HCT116 (cell line): ENCODE measurements at regions not wholly inside any gene's neighbourhood (a gene's known extent, or its start where the extent isn't known, plus 50 kb on each side); places are given as distances from the start of the nearest gene placed in this dataset.
A peak's percentile ranks its signal among the peaks of the same experiment; 100 is the strongest.

Experiments used
- ATAC-seq: fragments of 200-7000 bp; cut with Tn5 transposase; 2 replicates; pipeline ENCODE4 v1.9.1; 2020; ENCODE audit warnings: mild to moderate bottlenecking, moderate library complexity
- BruUV-seq: library from RNA; stranded (reverse); fragments of 400-500 nt; replicated peaks from 2 replicates; lab custom pipeline; 2021; lab: Mats Ljungman, UMichigan
- CTCF ChIA-PET: fragments of 300-600 bp; sonication (Branson Sonifier 250); formaldehyde crosslinking; loops from one replicate; lab custom pipeline; 2021; ENCODE audit warnings: antibody characterized with exemption; lab: Charles Lee
- POLR2A ChIA-PET: fragments of 300-600, 350-600 bp; sonication (Branson Sonifier 250); formaldehyde crosslinking; loops from one replicate; lab custom pipeline; 2021; ENCODE audit warnings: antibody characterized with exemption; lab: Charles Lee
- RAD21 ChIA-PET, 2 experiments: fragments of 300-600 bp; sonication (Branson Sonifier 250); formaldehyde crosslinking; loops; one replicate each; lab custom pipeline; 2023; ENCODE audit warnings: low total read pairs in 2 of 2; ENCODE audit not compliant: uncharacterized antibody in 2 of 2, unreplicated experiment in 2 of 2, low non-redundant PET in 1 of 2; lab: Charles Lee
- DNase-seq: peaks from one replicate; pipeline ENCODE4 v3.0.0-alpha.2; 2010; ENCODE audit warnings: low read depth, low spot score
- H2AFZ ChIP-seq: fragments of 200-600 bp; shearing (Covaris generic), sonication (generic); 2 replicates; pipeline ENCODE4 v1.6.1; 2017; ENCODE audit warnings: low read depth, mixed run types, mixed read lengths, antibody characterized with exemption, low read length; ENCODE audit not compliant: poor library complexity, severe bottlenecking
- H3K27ac ChIP-seq: 2 replicates; pipeline ENCODE4 v1.5.1; 2012; ENCODE audit warnings: low read depth, low read length
- H3K27me3 ChIP-seq: fragments of 200-600 bp; sonication (generic); 2 replicates; pipeline ENCODE4 v1.6.1; 2016; ENCODE audit warnings: mixed run types, low read length, mixed read lengths; ENCODE audit not compliant: insufficient read depth
- H3K36me3 ChIP-seq, 2 experiments: fragments of 200-500 bp in 1 of 2; fragments of 200-600 bp in 1 of 2; sonication (Bioruptor generic) in 1 of 2; sonication (generic) in 1 of 2; 2 replicates each; pipeline versions ENCODE4 v1.5.1 to v1.6.1; 2014 to 2016; ENCODE audit warnings: low read length in 2 of 2, inconsistent platforms in 1 of 2, mixed read lengths in 1 of 2, mixed run types in 1 of 2; ENCODE audit not compliant: insufficient read depth in 2 of 2, control insufficient read depth in 1 of 2
- H3K4me1 ChIP-seq, 2 experiments: fragments of 200-600 bp in 1 of 2; sonication (generic) in 1 of 2; 2 replicates each; pipeline versions ENCODE4 v1.5.1 to v1.6.1; 2012 to 2017; ENCODE audit warnings: low read length in 2 of 2, inconsistent platforms in 1 of 2, mild to moderate bottlenecking in 1 of 2, mixed read lengths in 1 of 2, mixed run types in 1 of 2, moderate library complexity in 1 of 2; ENCODE audit not compliant: insufficient read depth in 2 of 2, control insufficient read depth in 1 of 2
- H3K4me2 ChIP-seq: fragments of 200-600 bp; sonication (generic); 2 replicates; pipeline ENCODE4 v1.6.1; 2017; ENCODE audit warnings: mixed run types, low read length, mixed read lengths
- H3K4me3 ChIP-seq, 2 experiments: fragments of 200-600 bp in 1 of 2; sonication (generic) in 1 of 2; replicated peaks in 1 of 2; 2 replicates each; pipeline ENCODE4 v1.5.1; 2011 to 2016; ENCODE audit warnings: low read length in 2 of 2, control low read depth in 1 of 2, low read depth in 1 of 2, mild to moderate bottlenecking in 1 of 2, mixed read lengths in 1 of 2, mixed run types in 1 of 2
- H3K79me2 ChIP-seq: fragments of 200-600 bp; sonication (generic); 2 replicates; pipeline ENCODE4 v1.6.1; 2017; ENCODE audit warnings: mild to moderate bottlenecking, mixed run types, low read length, moderate library complexity, mixed read lengths; ENCODE audit not compliant: insufficient read depth
- H3K9ac ChIP-seq: fragments of 200-600 bp; sonication (generic); 2 replicates; pipeline ENCODE4 v1.6.1; 2016; ENCODE audit warnings: low read length, mixed read lengths
- H3K9me2 ChIP-seq: fragments of 200-600 bp; sonication (generic), shearing (Covaris generic); 2 replicates; pipeline ENCODE4 v1.6.1; 2017; ENCODE audit warnings: mixed run types, mild to moderate bottlenecking, moderate library complexity; ENCODE audit not compliant: insufficient read depth
- H3K9me3 ChIP-seq, 2 experiments: fragments of 200-500 bp in 1 of 2; fragments of 200-600 bp in 1 of 2; sonication (Bioruptor generic) in 1 of 2; sonication (generic) in 1 of 2; 2 replicates each; pipeline ENCODE4 v1.6.1; 2014 to 2017; ENCODE audit warnings: low read length in 2 of 2, mixed read lengths in 2 of 2, inconsistent platforms in 1 of 2, low read depth in 1 of 2, mild to moderate bottlenecking in 1 of 2, mixed run types in 1 of 2, moderate library complexity in 1 of 2; ENCODE audit not compliant: control insufficient read depth in 1 of 2, insufficient read depth in 1 of 2
- H4K20me1 ChIP-seq: fragments of 200-600 bp; sonication (generic), shearing (Covaris generic); 2 replicates; pipeline ENCODE4 v1.6.1; 2017; ENCODE audit warnings: mixed run types, mild to moderate bottlenecking, moderate library complexity; ENCODE audit not compliant: insufficient read depth
- CBX3 ChIP-seq: IDR thresholded peaks from 2 replicates; pipeline ENCODE4 v1.6.1; 2012; ENCODE audit warnings: low read depth
- CEBPB ChIP-seq: IDR thresholded peaks from 2 replicates; pipeline ENCODE4 v1.6.1; 2012; ENCODE audit warnings: low read depth
- CTCF ChIP-seq, 3 experiments: fragments of 200-600 bp in 1 of 3; sonication (generic) in 1 of 3; IDR thresholded peaks in 2 of 3; conservative IDR thresholded peaks in 1 of 3; 2 replicates each; pipeline ENCODE4 v1.5.1; 2012 to 2017; ENCODE audit warnings: low read depth in 2 of 3, low read length in 2 of 3, antibody characterized with exemption in 1 of 3, borderline replicate concordance in 1 of 3, control low read depth in 1 of 3, mild to moderate bottlenecking in 1 of 3, mixed read lengths in 1 of 3, mixed run types in 1 of 3, moderate library complexity in 1 of 3; ENCODE audit not compliant: insufficient read depth in 1 of 3
- EGR1 ChIP-seq: IDR thresholded peaks from 2 replicates; pipeline ENCODE4 v1.6.1; 2012; ENCODE audit warnings: low read depth
- ELF1 ChIP-seq: IDR thresholded peaks from 2 replicates; pipeline ENCODE4 v1.6.1; 2012; ENCODE audit warnings: low read depth, borderline replicate concordance
- EZH2 ChIP-seq: fragments of 200-600 bp; sonication (generic); IDR thresholded peaks from 2 replicates; pipeline ENCODE4 v1.6.1; 2017; ENCODE audit warnings: antibody characterized with exemption, mixed run types
- EZH2phosphoT487 ChIP-seq: fragments of 200-600 bp; IDR thresholded peaks from 2 replicates; pipeline ENCODE4 v1.6.1; 2018; ENCODE audit warnings: antibody characterized with exemption, borderline replicate concordance
- JUND ChIP-seq: IDR thresholded peaks from 2 replicates; pipeline ENCODE4 v1.6.1; 2012
- MAX ChIP-seq: IDR thresholded peaks from 2 replicates; pipeline ENCODE4 v1.6.1; 2012
- POLR2AphosphoS5 ChIP-seq: IDR thresholded peaks from 2 replicates; pipeline ENCODE4 v1.6.1; 2011; ENCODE audit warnings: mild to moderate bottlenecking, low read depth, low read length, moderate library complexity
- RAD21 ChIP-seq: IDR thresholded peaks from 2 replicates; pipeline ENCODE4 v1.6.1; 2012; ENCODE audit warnings: low read depth, mild to moderate bottlenecking
- REST ChIP-seq: IDR thresholded peaks from 2 replicates; pipeline ENCODE4 v1.6.1; 2012; ENCODE audit warnings: low read depth
- SIN3A ChIP-seq: IDR thresholded peaks from 2 replicates; pipeline ENCODE4 v1.6.1; 2012; ENCODE audit warnings: low read depth
- SP1 ChIP-seq: IDR thresholded peaks from 2 replicates; pipeline ENCODE4 v1.6.1; 2012; ENCODE audit warnings: low read depth
- SRF ChIP-seq: IDR thresholded peaks from 2 replicates; pipeline ENCODE4 v1.6.1; 2012; ENCODE audit warnings: low read depth
- TCF7L2 ChIP-seq: IDR thresholded peaks from 2 replicates; pipeline ENCODE4 v1.7.0; 2011; ENCODE audit warnings: borderline replicate concordance, inconsistent platforms; ENCODE audit not compliant: insufficient read depth, insufficient read length; ENCODE audit errors: extremely low read depth
- YY1 ChIP-seq: IDR thresholded peaks from 2 replicates; pipeline ENCODE4 v1.6.1; 2011; ENCODE audit warnings: low read length, low read depth, moderate library complexity, mild to moderate bottlenecking; ENCODE audit not compliant: insufficient replicate concordance; ENCODE audit errors: extremely low read depth
- ZFX ChIP-seq: fragments of 450-650 bp; IDR thresholded peaks from 2 replicates; pipeline ENCODE4 v1.6.1; 2017
- ZNF274 ChIP-seq: fragments of 200-500 bp; sonication (Bioruptor generic); IDR thresholded peaks from 2 replicates; pipeline ENCODE4 v1.6.1; 2014; ENCODE audit warnings: mild to moderate bottlenecking, low read depth, low read length, inconsistent platforms
- intact Hi-C: fragments of 100-400 bp; cut with micrococcal nuclease; formaldehyde crosslinking; loops from 2 replicates; pipeline ENCODE4 v1.10.0; 2022
- TF ChIP-seq, protein P1 (sequence below): IDR thresholded peaks from 2 replicates; pipeline ENCODE4 v1.6.1; 2012

DNA sequence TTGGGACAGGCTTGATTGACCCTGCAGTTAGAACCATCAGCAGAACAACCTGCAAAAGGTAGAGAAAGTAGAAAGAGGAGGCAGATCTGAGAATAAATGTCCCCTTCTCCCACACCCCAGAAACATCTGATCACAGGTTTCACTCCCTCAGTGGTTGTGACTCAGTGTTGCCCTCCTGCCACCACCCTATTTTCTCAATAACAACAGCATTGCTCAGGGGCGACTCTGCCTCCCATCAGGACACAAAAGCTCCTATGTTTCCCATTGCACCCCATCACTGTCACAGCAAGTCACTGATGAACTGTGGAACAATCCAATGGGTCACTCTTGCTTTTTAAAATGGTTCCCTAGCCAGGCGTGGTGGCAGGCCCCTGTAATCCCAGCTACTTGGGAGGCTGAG is 110.2 kb downstream of the RASSF10 start:
- Histone ChIP-seq H3K27me3 (no peaks in the 10 kb centered on the region), H3K4me2 (peak overlapping the region; percentile 58), H3K36me3 (no peaks in the 10 kb centered on the region), H3K27ac (no peak overlapping the region), H4K20me1 (no peaks in the 10 kb centered on the region), H3K4me3 (no peak overlapping the region), H3K4me1 (peaks cover 26 to 63% of the 10 kb centered on the region in 2 experiments), H3K79me2 (no peaks in the 10 kb centered on the region), H3K9me2 (no peaks in the 10 kb centered on the region), H3K9me3 (no peaks in the 10 kb centered on the region), H3K9ac (peak overlapping the region; percentile 10; the same call in 1 of the 2 replicates), H2AFZ (no peak overlapping the region)
- no peak for DNase-seq
- RAD21 ChIA-PET = no interaction called here
- BruUV-seq = no TSS peak
- POLR2A ChIA-PET = no interaction called here
- intact Hi-C loops = no loop called here
- no peak for ATAC-seq
- CTCF ChIA-PET = interaction anchor here (1.7 kb wide), 1 partner anchor 156 kb away, joined by 6 read pairs; no protein-coding TSS in a partner anchor
- no peak for TF ChIP-seq ELF1
- TF ChIP-seq POLR2AphosphoS5 = no peak
- no peak for TF ChIP-seq SIN3A
- no peak for TF ChIP-seq EGR1
- TF ChIP-seq SP1 = no peak
- TF ChIP-seq EZH2phosphoT487 = no peak
- no peak for TF ChIP-seq JUND
- no peak for TF ChIP-seq CEBPB
- no peak for TF ChIP-seq CTCF (IDR thresholded peaks at IDR 0.05 in 2 of 3, conservative IDR thresholded peaks at IDR 0.05 in 1 of 3; ENCODE audit: borderline replicate concordance in 1 of 3, insufficient read depth in 1 of 3, low read depth in 2 of 3, low read length in 2 of 3)
- TF ChIP-seq, protein P1, sequence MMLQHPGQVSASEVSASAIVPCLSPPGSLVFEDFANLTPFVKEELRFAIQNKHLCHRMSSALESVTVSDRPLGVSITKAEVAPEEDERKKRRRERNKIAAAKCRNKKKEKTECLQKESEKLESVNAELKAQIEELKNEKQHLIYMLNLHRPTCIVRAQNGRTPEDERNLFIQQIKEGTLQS = no peak
- no peak for TF ChIP-seq ZFX
- TF ChIP-seq EZH2 = no peak
- TF ChIP-seq CBX3 = no peak
- no peak for TF ChIP-seq MAX
- TF ChIP-seq REST = no peak
- no peak for TF ChIP-seq ZNF274
- TF ChIP-seq SRF = no peak
- TF ChIP-seq RAD21 = no peak
- TF ChIP-seq YY1 = no peak
- no peak for TF ChIP-seq TCF7L2
